ENCODE measurements at regions not wholly inside any gene's neighbourhood (a gene's known extent, or its start where the extent isn't known, plus 50 kb on each side); places are given as distances from the start of the nearest gene placed in this dataset.
A peak's percentile ranks its signal among the peaks of the same experiment; 100 is the strongest.
"Not testable (repeated sequence)": the region's sequence is repeated elsewhere in the genome, so short reads cannot be mapped to it uniquely, and the experiment has no call there.

GRCh38 chr12:9543341-9543740, 64.4 kb downstream of the KLRB1 start:
- DNase-seq, result not testable (repeated sequence)

- not testable (repeated sequence) for DNase-seq
These were observed 64.9 kb downstream of the KLRB1 start for GRCh38 chr12:9542827-9543226.

GRCh38 chr12:9515925-9516324, 91.8 kb downstream of the KLRB1 start:
- DNase-seq, result not testable (repeated sequence)

- DNase-seq, result not testable (repeated sequence)
These were observed 95.0 kb downstream of the KLRB1 start for GRCh38 chr12:9512695-9513094.

- DNase-seq, result not testable (repeated sequence)
These were observed 97.2 kb downstream of the KLRB1 start for GRCh38 chr12:9510392-9511011.

- DNase-seq, result no peak
These were observed 98.1 kb downstream of the KLRB1 start for GRCh38 chr12:9509464-9510161.

- DNase-seq, result no peak
These were observed 101.0 kb downstream of the KLRB1 start for GRCh38 chr12:9506746-9507145.

GRCh38 chr12:9503384-9503783, 104.3 kb downstream of the KLRB1 start:
- DNase-seq, result not testable (repeated sequence)

- DNase-seq, result not testable (repeated sequence)
These were observed 104.9 kb downstream of the KLRB1 start for GRCh38 chr12:9502845-9503244.

- DNase-seq, result not testable (repeated sequence)
These were observed 114.4 kb downstream of the KLRB1 start for GRCh38 chr12:9493325-9493724.

- DNase-seq, result not testable (repeated sequence)
These were observed 126.4 kb downstream of the KLRB1 start for GRCh38 chr12:9481289-9481688.

GRCh38 chr12:9474197-9474596, 133.5 kb downstream of the KLRB1 start:
- DNase-seq, result not testable (repeated sequence)

- DNase-seq, result not testable (repeated sequence)
These were observed 134.1 kb downstream of the KLRB1 start for GRCh38 chr12:9473638-9474037.

GRCh38 chr12:9471501-9471900, 136.2 kb downstream of the KLRB1 start:
- DNase-seq, result not testable (repeated sequence)

GRCh38 chr12:9470367-9470766, 137.3 kb downstream of the KLRB1 start:
- DNase-seq, result not testable (repeated sequence)

- not testable (repeated sequence) for DNase-seq
These were observed 137.8 kb downstream of the KLRB1 start for GRCh38 chr12:9469956-9470355.

- not testable (repeated sequence) for DNase-seq
These were observed 138.3 kb downstream of the KLRB1 start for GRCh38 chr12:9469463-9469862.

- DNase-seq, result peak; percentile 15 to 18
These were observed 138.7 kb downstream of the KLRB1 start for GRCh38 chr12:9468998-9469397.

- DNase-seq, result not testable (repeated sequence)
These were observed 139.6 kb downstream of the KLRB1 start for GRCh38 chr12:9468144-9468543.

- no peak for DNase-seq
These were observed 143.3 kb downstream of the KLRB1 start for GRCh38 chr12:9464408-9464807.

GRCh38 chr12:9455516-9455915, 152.2 kb downstream of the KLRB1 start:
- DNase-seq, result not testable (repeated sequence)

GRCh38 chr12:9454021-9454420, 153.7 kb downstream of the KLRB1 start:
- DNase-seq, result not testable (repeated sequence)

GRCh38 chr12:9450127-9450567, 157.6 kb downstream of the KLRB1 start:
- DNase-seq, result peak in 1 of 2 donors; percentile 24

GRCh38 chr12:9449657-9450126, 158.0 kb downstream of the KLRB1 start:
- DNase-seq, result not testable (repeated sequence)

Measured in activated CD4-positive, alpha-beta T cell treated with anti-CD3 and anti-CD28 coated beads for 4 hours (primary cell).